GM18858 (cell line): ENCODE measurements at regions not wholly inside any gene's neighbourhood (a gene's known extent, or its start where the extent isn't known, plus 50 kb on each side); places are given as distances from the start of the nearest gene placed in this dataset.
A peak's percentile ranks its signal among the peaks of the same experiment; 100 is the strongest.

Experiments used
- ATAC-seq: cut with Tn5 transposase; IDR thresholded peaks from one replicate; pipeline ENCODE4 v1.9.1; 2021; ENCODE audit not compliant: unreplicated experiment

DNA sequence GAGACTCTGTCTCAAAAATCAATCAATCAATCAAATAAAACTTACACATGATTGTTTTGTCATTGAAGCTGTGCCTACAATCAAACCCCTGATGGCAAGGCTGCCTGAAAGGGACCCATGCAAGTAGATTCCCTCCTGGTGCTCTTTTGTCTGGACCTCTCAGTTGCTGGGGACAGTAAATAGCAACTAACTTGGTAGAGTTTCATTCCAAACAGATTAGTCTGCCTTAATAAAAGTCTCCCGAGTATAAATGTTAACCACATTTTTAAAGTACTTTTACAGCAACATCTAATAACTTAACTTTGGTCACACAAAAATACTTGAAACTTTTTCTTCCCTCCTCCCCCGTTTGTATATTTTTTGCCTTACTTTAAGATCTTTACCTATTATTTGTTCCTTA is 105.5 kb downstream of the FEM1C start:
- ATAC-seq: no peak

DNA sequence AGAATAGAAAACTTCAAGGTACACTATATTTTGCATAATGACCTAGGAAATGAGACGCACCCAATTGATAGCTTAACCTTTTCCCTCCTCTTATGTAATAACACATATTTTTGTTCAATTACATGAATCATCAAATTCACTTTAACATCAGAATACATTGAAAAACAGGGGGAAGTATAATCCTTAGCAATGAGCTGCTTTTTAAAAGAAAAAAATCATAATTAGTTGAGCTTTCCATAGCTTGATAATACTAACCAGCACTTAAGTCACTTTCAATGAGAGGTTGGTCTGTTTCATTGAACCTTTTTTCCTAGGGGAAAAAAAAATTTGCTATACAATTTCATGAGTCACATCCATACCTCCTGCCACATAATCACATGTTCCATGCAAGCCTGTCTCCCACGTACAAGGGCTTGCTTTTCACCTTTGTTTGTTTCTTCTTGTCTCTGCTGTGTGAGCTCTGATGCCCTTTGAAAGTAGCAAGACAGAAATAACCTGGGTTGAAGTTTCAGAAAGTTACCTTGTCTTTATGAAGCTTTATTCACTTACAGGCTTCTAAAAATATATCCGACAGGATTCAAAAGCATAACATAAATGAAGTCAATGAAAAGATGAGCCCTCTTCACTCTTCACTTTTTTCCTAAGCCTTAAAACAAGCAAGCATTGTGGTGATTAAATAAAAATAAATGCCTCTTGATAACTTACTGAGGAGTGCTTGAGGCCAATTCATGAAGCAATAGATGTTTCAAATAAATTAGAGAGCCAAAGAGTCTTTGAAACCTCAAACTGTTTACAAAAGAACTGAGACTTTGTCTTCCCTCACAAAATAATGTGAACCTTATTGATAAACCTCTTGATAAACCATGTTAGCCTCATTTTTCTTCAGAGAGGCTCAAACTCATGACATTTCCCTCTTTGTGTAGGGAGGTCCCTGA is 108.5 kb downstream of the FEM1C start:
- ATAC-seq: no peak

- ATAC-seq: no peak
These were observed 109.4 kb downstream of the FEM1C start for GRCh38 chr5:115435065-115435777.

DNA sequence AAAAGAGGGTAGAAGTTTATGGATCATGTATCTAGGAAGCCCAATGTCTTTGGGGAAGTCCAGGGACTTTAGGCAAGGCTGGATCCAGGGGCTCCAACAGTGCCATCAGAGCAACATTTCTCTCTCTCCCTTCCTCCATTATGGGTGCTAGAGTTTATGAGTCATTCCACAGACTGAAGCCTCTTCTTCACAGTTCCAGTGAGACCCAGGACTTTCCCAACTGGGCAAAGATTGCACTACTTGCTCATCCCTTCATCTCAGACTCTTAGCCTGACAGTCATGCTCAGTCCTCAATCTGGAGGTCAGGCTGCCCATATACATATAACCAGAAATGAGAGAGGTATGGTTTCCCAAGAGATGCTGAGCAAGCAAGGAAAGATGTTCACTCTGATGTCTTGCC is 110.7 kb downstream of the FEM1C start:
- no peak for ATAC-seq

GRCh38 chr5:115432691-115433090 is 111.9 kb downstream of the FEM1C start:
- ATAC-seq: no peak

- ATAC-seq: no peak
These were observed 113.5 kb downstream of the FEM1C start for GRCh38 chr5:115431116-115431515.

- no peak for ATAC-seq
These were observed 114.2 kb downstream of the FEM1C start for GRCh38 chr5:115430374-115430773.

- ATAC-seq: no peak
These were observed 115.1 kb downstream of the FEM1C start for GRCh38 chr5:115429345-115429940.

DNA sequence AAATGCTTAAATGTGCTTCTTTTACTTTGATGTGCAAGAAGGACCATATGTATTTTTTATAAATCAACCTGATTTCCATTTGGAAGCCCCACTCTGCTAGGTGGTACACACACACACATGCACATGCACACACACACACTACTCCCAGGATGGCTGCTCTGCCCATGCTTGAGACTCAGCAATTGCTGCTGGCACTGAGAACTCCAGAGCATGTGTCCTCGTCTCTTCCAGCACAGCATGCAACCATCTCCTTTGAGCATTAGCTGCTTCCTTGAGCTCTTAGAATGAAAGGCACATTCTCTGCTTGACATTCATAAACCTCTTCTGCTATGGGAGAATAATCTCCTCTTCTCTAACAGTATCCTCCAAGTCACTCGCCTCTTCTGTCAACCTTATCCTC is 115.9 kb downstream of the FEM1C start:
- no peak for ATAC-seq

DNA sequence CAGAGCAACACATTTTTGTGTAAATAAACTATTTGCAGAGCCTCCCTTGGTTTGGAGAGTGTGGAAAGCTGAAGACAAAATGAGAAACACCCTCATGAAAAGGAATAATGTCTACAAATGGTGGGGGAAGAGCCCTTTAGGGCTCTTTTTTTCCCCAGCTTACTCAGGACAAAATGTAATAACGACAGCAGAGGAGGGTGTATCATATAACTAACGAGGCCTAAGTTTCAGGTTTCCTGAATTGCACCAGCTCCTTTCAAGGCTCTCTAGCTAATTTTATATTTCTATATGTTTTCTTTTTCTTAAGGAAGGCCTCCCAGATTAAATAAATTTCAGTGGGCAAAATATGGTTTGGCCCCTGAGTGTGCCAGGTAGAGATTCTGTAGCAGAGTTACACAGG is 116.3 kb downstream of the FEM1C start:
- ATAC-seq: no peak

DNA sequence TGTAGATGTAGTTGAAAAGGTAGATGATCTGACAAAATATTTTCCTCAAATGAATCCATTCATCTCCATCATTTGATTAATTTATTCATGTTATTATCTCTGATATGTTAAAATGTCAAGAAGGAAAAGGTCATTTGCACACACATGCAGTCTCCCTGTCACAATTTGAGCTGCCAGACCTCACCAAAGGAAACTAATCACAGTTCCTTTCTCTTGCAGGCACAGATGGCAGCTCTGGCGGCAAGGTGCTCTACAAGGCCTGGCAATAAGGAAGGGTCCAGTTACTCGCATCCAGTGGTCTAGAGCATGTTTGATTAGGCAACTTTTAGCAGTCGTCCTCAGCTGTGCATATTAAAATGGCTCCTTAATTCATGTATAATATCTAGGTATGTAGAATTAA is 120.1 kb downstream of the FEM1C start:
- no peak for ATAC-seq

GRCh38 chr5:115424030-115424429 is 120.5 kb downstream of the FEM1C start:
- ATAC-seq: no peak

DNA sequence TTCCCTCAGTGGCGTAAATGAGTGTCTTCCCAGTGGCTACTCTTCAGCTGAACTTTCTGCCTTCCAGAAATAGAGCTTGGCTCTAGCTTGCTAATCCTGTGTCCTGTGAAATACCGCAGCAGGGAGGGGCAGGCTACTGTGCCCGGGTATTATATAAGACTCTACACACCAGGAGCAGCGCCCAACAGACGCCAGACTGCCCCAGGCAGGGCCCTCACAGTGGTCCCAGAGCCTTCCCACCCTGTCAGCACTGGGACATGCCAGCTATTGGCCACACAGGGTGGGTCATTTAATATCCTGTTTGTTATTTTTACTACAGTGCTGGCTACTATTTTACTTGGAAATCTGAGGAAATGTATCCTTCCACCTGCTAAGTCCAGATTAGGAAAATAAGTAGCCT is 121.0 kb downstream of the FEM1C start:
- no peak for ATAC-seq

DNA sequence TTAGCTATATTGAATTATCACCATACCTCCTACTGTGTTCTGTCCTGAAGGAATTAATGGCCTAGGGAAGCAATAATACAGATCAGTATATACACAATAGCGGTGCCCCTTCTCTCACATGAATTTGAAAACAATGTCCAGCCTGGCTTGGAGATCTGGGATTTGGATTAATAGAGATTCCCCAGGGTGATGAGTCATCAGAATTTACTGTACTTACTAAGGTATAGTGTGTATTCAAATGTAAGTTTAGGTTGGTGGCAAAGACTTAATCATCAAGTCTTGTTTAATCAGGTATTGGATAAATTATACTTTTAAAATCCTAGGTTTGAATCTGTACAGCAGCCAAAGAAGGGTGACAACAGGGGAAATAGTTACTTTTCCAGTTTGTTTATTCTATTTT is 121.5 kb downstream of the FEM1C start:
- no peak for ATAC-seq

DNA sequence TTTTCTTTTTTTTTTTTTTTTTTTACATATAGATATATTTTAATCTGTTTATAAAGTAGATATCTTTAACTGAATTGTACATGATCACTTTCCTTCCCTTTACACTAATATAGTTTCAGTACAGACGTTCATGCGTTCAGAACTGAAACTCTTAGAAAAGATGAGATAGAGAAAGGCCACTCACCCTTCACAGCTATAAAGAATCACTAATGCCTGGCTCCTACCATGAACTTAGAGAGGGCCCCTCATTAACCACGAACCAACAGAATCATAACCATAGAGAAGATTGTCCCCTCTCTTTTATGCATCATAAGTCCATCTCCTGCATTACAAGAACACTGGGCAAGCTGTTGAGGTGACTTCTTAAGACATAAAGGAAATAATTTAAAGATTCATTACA is 123.8 kb downstream of the FEM1C start:
- ATAC-seq: peak; percentile 62

- no peak for ATAC-seq
These were observed 123.6 kb upstream of the CCDC112 start for GRCh38 chr5:115419846-115420585.

GRCh38 chr5:115418788-115419187 is 122.3 kb upstream of the CCDC112 start:
- ATAC-seq: no peak

GRCh38 chr5:115417076-115417475 is 120.6 kb upstream of the CCDC112 start:
- ATAC-seq: no peak

- ATAC-seq: peak; percentile 50
These were observed 118.7 kb upstream of the CCDC112 start for GRCh38 chr5:115415143-115415491.

DNA sequence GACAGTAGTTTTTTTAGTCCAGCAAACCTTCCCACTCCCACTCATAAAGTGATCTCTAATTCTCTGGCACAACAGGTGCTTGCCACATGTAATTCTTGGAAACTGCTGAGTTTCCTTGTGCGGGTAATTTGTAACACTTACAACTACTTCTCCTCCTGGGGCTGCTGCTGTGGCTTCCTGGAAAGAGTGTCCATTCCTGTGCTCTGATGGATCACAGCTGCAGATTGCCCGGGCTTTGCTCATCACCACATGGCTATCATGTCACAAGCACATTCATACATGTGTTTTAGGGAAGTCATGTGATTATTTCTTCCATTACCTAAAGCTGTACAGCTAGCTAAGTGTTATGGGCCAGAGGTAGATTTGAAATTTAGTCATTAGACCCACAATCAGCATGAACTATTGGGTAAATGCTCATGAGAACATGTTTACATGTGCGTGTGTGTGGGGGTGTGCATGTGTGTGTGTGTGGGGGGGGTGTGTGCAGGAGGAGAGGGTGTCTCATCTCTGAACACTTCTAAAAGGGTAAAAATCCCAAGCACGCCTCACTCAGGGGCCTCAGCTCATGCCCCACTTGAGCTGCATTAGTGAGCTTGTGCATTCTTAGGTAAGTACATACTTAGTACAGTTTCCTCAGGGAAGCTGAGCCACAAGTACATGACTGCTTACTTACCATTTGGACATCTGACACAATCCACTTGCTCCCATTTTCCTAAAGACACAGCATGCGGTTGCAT is 118.1 kb upstream of the CCDC112 start:
- ATAC-seq: no peak

- no peak for ATAC-seq
These were observed 117.2 kb upstream of the CCDC112 start for GRCh38 chr5:115413651-115414050.
